Uterus (tissue), 2 donors: ENCODE measurements at regions not wholly inside any gene's neighbourhood (a gene's known extent, or its start where the extent isn't known, plus 50 kb on each side); places are given as distances from the start of the nearest gene placed in this dataset.

Experiments
- CTCF ChIP-seq, 4 experiments: fragments of 200-600 bp in 2 of 4; fragments of 450-650 bp in 2 of 4; sonication (generic) in 2 of 4; IDR thresholded peaks; one replicate each; pipeline ENCODE4 v1.5.1; 2016 to 2019; ENCODE audit warnings: antibody characterized with exemption in 4 of 4, mild to moderate bottlenecking in 2 of 4, moderate library complexity in 1 of 4
- POLR2A ChIP-seq, 2 donors: fragments of 450-650 bp; IDR thresholded peaks; one replicate each; pipeline ENCODE4 v1.6.1; 2016; ENCODE audit warnings: antibody characterized with exemption in 2 of 2, mild to moderate bottlenecking in 1 of 2, moderate library complexity in 1 of 2

DNA sequence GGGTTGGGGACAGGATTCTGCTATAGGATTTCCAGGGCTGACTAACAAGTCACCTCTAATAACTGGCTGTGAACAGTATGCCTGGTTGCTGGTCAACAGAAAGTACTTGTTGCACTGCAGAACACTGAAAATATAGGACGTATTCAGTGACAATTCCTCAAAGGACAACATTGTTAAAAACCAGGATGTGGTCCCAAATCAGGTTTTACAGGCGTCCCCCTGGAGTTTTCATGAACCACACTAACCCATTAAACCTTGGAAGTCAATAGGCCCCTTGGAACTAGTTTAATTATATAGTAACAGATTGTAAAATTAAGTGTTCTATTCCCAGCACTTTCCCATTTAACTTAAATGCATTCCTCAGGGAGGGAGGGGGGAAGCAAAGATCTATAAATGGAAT lies 495.4 kb downstream of the TBC1D4 start:
- TF ChIP-seq CTCF (IDR thresholded peaks at IDR 0.05) = no peak
- TF ChIP-seq POLR2A (IDR thresholded peaks at IDR 0.05) = no peak
